ENCODE measurements at regions not wholly inside any gene's neighbourhood (a gene's known extent, or its start where the extent isn't known, plus 50 kb on each side); places are given as distances from the start of the nearest gene placed in this dataset.

- no peak for TF ChIP-seq CTCF (IDR thresholded peaks at IDR 0.05)
- no peak for TF ChIP-seq POLR2A (IDR thresholded peaks at IDR 0.05)
Observed at GRCh38 chr4:27846951-27847350, 986.3 kb downstream of the STIM2 start.
